Activated CD4-positive, alpha-beta T cell treated with anti-CD3 and anti-CD28 coated beads, Interleukin-10, Interleukin-2, amounts not matched to agents 100 ng/mL and 50 ng/mL, durations not matched to agents 16 hours and 8 hours (primary cell): ENCODE measurements at regions not wholly inside any gene's neighbourhood (a gene's known extent, or its start where the extent isn't known, plus 50 kb on each side); places are given as distances from the start of the nearest gene placed in this dataset.

Experiments used
- DNase-seq: peaks from one replicate; pipeline ENCODE4 v3.0.0-alpha.2; 2020

GRCh38 chr11:19661827-19662226, 50.8 kb upstream of the NAV2 start:
- no peak for DNase-seq

- DNase-seq: peak; percentile 55
Measured at GRCh38 chr11:19660076-19660475, 52.6 kb upstream of the NAV2 start.

- DNase-seq: no peak
Measured at GRCh38 chr11:19659529-19659928, 53.1 kb upstream of the NAV2 start.

GRCh38 chr11:19658344-19658743, 54.3 kb upstream of the NAV2 start:
- DNase-seq: no peak

GRCh38 chr11:19656140-19656541, 56.5 kb upstream of the NAV2 start:
- DNase-seq: no peak

GRCh38 chr11:19652623-19653375, 59.8 kb upstream of the NAV2 start:
- no peak for DNase-seq

GRCh38 chr11:19651653-19652052, 61.0 kb upstream of the NAV2 start:
- no peak for DNase-seq

- DNase-seq: no peak
Measured at GRCh38 chr11:19651028-19651427, 61.6 kb upstream of the NAV2 start.

GRCh38 chr11:19650467-19650866, 62.2 kb upstream of the NAV2 start:
- DNase-seq: no peak

GRCh38 chr11:19649751-19650150, 62.9 kb upstream of the NAV2 start:
- no peak for DNase-seq

GRCh38 chr11:19648321-19648720, 64.3 kb upstream of the NAV2 start:
- no peak for DNase-seq

GRCh38 chr11:19647816-19648215, 64.8 kb upstream of the NAV2 start:
- no peak for DNase-seq

- no peak for DNase-seq
Measured at GRCh38 chr11:19646921-19647320, 65.7 kb upstream of the NAV2 start.

GRCh38 chr11:19646308-19646707, 66.3 kb upstream of the NAV2 start:
- DNase-seq: no peak

GRCh38 chr11:19644316-19644715, 68.3 kb upstream of the NAV2 start:
- no peak for DNase-seq

GRCh38 chr11:19642185-19643158, 70.2 kb upstream of the NAV2 start:
- no peak for DNase-seq

- no peak for DNase-seq
Measured at GRCh38 chr11:19639603-19640105, 73.0 kb upstream of the NAV2 start.

GRCh38 chr11:19635332-19635731, 77.3 kb upstream of the NAV2 start:
- no peak for DNase-seq

GRCh38 chr11:19633276-19633675, 79.4 kb upstream of the NAV2 start:
- DNase-seq: no peak

- DNase-seq: no peak
Measured at GRCh38 chr11:19632499-19632834, 80.2 kb upstream of the NAV2 start.

- DNase-seq: no peak
Measured at GRCh38 chr11:19631712-19632498, 80.7 kb upstream of the NAV2 start.

GRCh38 chr11:19628018-19628417, 84.6 kb upstream of the NAV2 start:
- DNase-seq: no peak

GRCh38 chr11:19627566-19627965, 85.1 kb upstream of the NAV2 start:
- no peak for DNase-seq
